AG09309 (cell line): ENCODE measurements at regions not wholly inside any gene's neighbourhood (a gene's known extent, or its start where the extent isn't known, plus 50 kb on each side); places are given as distances from the start of the nearest gene placed in this dataset.

Experiments used
- DNase-seq: peaks from one replicate; pipeline ENCODE4 v3.0.0-alpha.2; 2010; ENCODE audit warnings: low read depth
- H3K4me3 ChIP-seq: 2 replicates; pipeline ENCODE4 v1.5.1; 2011; ENCODE audit warnings: mild to moderate bottlenecking, low read depth, low read length, moderate library complexity; ENCODE audit not compliant: control insufficient read depth
- CTCF ChIP-seq: IDR thresholded peaks from 2 replicates; pipeline ENCODE4 v1.5.1; 2011; ENCODE audit warnings: mild to moderate bottlenecking, low read depth, low read length, inconsistent platforms; ENCODE audit not compliant: insufficient read depth, control insufficient read depth; ENCODE audit errors: missing control alignments

GRCh38 chr2:16587601-16588000 is 78.0 kb downstream of the CYRIA start:
- H3K4me3 ChIP-seq: no peak overlapping the region
- TF ChIP-seq CTCF: no peak
- DNase-seq: no peak

GRCh38 chr2:16584824-16585540 is 80.7 kb downstream of the CYRIA start:
- no peak for DNase-seq
- H3K4me3 ChIP-seq: no peak overlapping the region
- no peak for TF ChIP-seq CTCF

- no peak for TF ChIP-seq CTCF
- no peak overlapping the region for H3K4me3 ChIP-seq
- no peak for DNase-seq
Observed at GRCh38 chr2:16584084-16584483, 81.5 kb downstream of the CYRIA start.

GRCh38 chr2:16581241-16581640 is 84.4 kb downstream of the CYRIA start:
- no peak for DNase-seq
- TF ChIP-seq CTCF: no peak
- no peak overlapping the region for H3K4me3 ChIP-seq

GRCh38 chr2:16578081-16578480 is 87.6 kb downstream of the CYRIA start:
- DNase-seq: no peak
- H3K4me3 ChIP-seq: no peak overlapping the region
- no peak for TF ChIP-seq CTCF

- no peak for TF ChIP-seq CTCF
- no peak overlapping the region for H3K4me3 ChIP-seq
- DNase-seq: no peak
Observed at GRCh38 chr2:16570516-16570915, 95.1 kb downstream of the CYRIA start.

GRCh38 chr2:16568998-16569784 is 96.4 kb downstream of the CYRIA start:
- no peak for DNase-seq
- no peak for TF ChIP-seq CTCF
- no peak overlapping the region for H3K4me3 ChIP-seq
